GM12892 (cell line): ENCODE measurements at regions not wholly inside any gene's neighbourhood (a gene's known extent, or its start where the extent isn't known, plus 50 kb on each side); places are given as distances from the start of the nearest gene placed in this dataset.

Experiments used
- POLR2A ChIP-seq: IDR thresholded peaks from 2 replicates; pipeline ENCODE4 v1.6.1; 2011; ENCODE audit warnings: low read depth, low read length, control low read depth
- POLR2AphosphoS5 ChIP-seq: IDR thresholded peaks from 2 replicates; pipeline ENCODE4 v1.6.1; 2011; ENCODE audit warnings: low read depth, low read length, control low read depth
- TAF1 ChIP-seq: IDR thresholded peaks from 2 replicates; pipeline ENCODE4 v1.6.1; 2011; ENCODE audit warnings: low read depth, mild to moderate bottlenecking, control low read depth, low read length, borderline replicate concordance

DNA sequence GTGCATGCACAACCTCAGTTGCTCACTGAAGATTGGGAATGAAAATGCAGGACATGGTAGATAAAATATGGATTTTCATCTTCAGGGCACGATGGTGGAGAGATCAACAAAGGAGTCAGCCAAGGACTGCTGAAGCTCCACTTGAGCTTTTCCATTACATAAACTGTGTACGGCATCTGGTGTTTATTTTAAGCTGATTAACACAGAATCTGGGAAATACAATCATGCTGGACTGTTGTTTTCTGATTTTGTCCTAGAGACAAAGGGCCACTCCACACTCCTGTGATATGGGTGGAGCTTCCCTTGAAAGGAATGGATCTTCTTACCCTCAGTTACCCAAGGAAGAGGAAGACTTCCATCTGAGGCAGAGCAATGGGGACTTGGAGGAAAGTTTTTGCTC lies 120.6 kb downstream of the SAMD9 start:
- TF ChIP-seq POLR2AphosphoS5 = no peak
- no peak for TF ChIP-seq POLR2A
- TF ChIP-seq TAF1 = no peak
